DND-41 (cell line): ENCODE measurements at regions not wholly inside any gene's neighbourhood (a gene's known extent, or its start where the extent isn't known, plus 50 kb on each side); places are given as distances from the start of the nearest gene placed in this dataset.

Source experiments
- CTCF ChIP-seq: IDR thresholded peaks from 2 replicates; pipeline ENCODE4 v1.5.1; 2012; ENCODE audit warnings: borderline replicate concordance, low read length, moderate library complexity, mild to moderate bottlenecking; ENCODE audit not compliant: poor library complexity, severe bottlenecking; ENCODE audit errors: extremely low read depth
- EZH2 ChIP-seq: IDR thresholded peaks from 3 replicates; pipeline ENCODE4 v1.6.1; 2012; ENCODE audit warnings: borderline replicate concordance, low read depth, mild to moderate bottlenecking, moderate library complexity, low read length, inconsistent platforms; ENCODE audit not compliant: severe bottlenecking

- TF ChIP-seq EZH2 (no peak), CTCF (no peak)
Measured at GRCh38 chr3:74531491-74531890, 83.0 kb downstream of the CNTN3 start.
